HCT116 (cell line): ENCODE measurements at regions not wholly inside any gene's neighbourhood (a gene's known extent, or its start where the extent isn't known, plus 50 kb on each side); places are given as distances from the start of the nearest gene placed in this dataset.

Experiments
- ATAC-seq: fragments of 200-7000 bp; cut with Tn5 transposase; 2 replicates; pipeline ENCODE4 v1.9.1; 2020; ENCODE audit warnings: mild to moderate bottlenecking, moderate library complexity
- BruUV-seq: library from RNA; stranded (reverse); fragments of 400-500 nt; replicated peaks from 2 replicates; lab custom pipeline; 2021; lab: Mats Ljungman, UMichigan
- CTCF ChIA-PET: fragments of 300-600 bp; sonication (Branson Sonifier 250); formaldehyde crosslinking; loops from one replicate; lab custom pipeline; 2021; ENCODE audit warnings: antibody characterized with exemption; lab: Charles Lee
- POLR2A ChIA-PET: fragments of 300-600, 350-600 bp; sonication (Branson Sonifier 250); formaldehyde crosslinking; loops from one replicate; lab custom pipeline; 2021; ENCODE audit warnings: antibody characterized with exemption; lab: Charles Lee
- RAD21 ChIA-PET, 2 experiments: fragments of 300-600 bp; sonication (Branson Sonifier 250); formaldehyde crosslinking; loops; one replicate each; lab custom pipeline; 2023; ENCODE audit warnings: low total read pairs in 2 of 2; ENCODE audit not compliant: uncharacterized antibody in 2 of 2, unreplicated experiment in 2 of 2, low non-redundant PET in 1 of 2; lab: Charles Lee
- DNase-seq: peaks from one replicate; pipeline ENCODE4 v3.0.0-alpha.2; 2010; ENCODE audit warnings: low read depth, low spot score
- H2AFZ ChIP-seq: fragments of 200-600 bp; shearing (Covaris generic), sonication (generic); 2 replicates; pipeline ENCODE4 v1.6.1; 2017; ENCODE audit warnings: low read depth, mixed run types, mixed read lengths, antibody characterized with exemption, low read length; ENCODE audit not compliant: poor library complexity, severe bottlenecking
- H3K27ac ChIP-seq: 2 replicates; pipeline ENCODE4 v1.5.1; 2012; ENCODE audit warnings: low read depth, low read length
- H3K27me3 ChIP-seq: fragments of 200-600 bp; sonication (generic); 2 replicates; pipeline ENCODE4 v1.6.1; 2016; ENCODE audit warnings: mixed run types, low read length, mixed read lengths; ENCODE audit not compliant: insufficient read depth
- H3K36me3 ChIP-seq, 2 experiments: fragments of 200-500 bp in 1 of 2; fragments of 200-600 bp in 1 of 2; sonication (Bioruptor generic) in 1 of 2; sonication (generic) in 1 of 2; 2 replicates each; pipeline versions ENCODE4 v1.5.1 to v1.6.1; 2014 to 2016; ENCODE audit warnings: low read length in 2 of 2, inconsistent platforms in 1 of 2, mixed read lengths in 1 of 2, mixed run types in 1 of 2; ENCODE audit not compliant: insufficient read depth in 2 of 2, control insufficient read depth in 1 of 2
- H3K4me1 ChIP-seq, 2 experiments: fragments of 200-600 bp in 1 of 2; sonication (generic) in 1 of 2; 2 replicates each; pipeline versions ENCODE4 v1.5.1 to v1.6.1; 2012 to 2017; ENCODE audit warnings: low read length in 2 of 2, inconsistent platforms in 1 of 2, mild to moderate bottlenecking in 1 of 2, mixed read lengths in 1 of 2, mixed run types in 1 of 2, moderate library complexity in 1 of 2; ENCODE audit not compliant: insufficient read depth in 2 of 2, control insufficient read depth in 1 of 2
- H3K4me2 ChIP-seq: fragments of 200-600 bp; sonication (generic); 2 replicates; pipeline ENCODE4 v1.6.1; 2017; ENCODE audit warnings: mixed run types, low read length, mixed read lengths
- H3K4me3 ChIP-seq, 2 experiments: fragments of 200-600 bp in 1 of 2; sonication (generic) in 1 of 2; replicated peaks in 1 of 2; 2 replicates each; pipeline ENCODE4 v1.5.1; 2011 to 2016; ENCODE audit warnings: low read length in 2 of 2, control low read depth in 1 of 2, low read depth in 1 of 2, mild to moderate bottlenecking in 1 of 2, mixed read lengths in 1 of 2, mixed run types in 1 of 2
- H3K79me2 ChIP-seq: fragments of 200-600 bp; sonication (generic); 2 replicates; pipeline ENCODE4 v1.6.1; 2017; ENCODE audit warnings: mild to moderate bottlenecking, mixed run types, low read length, moderate library complexity, mixed read lengths; ENCODE audit not compliant: insufficient read depth
- H3K9ac ChIP-seq: fragments of 200-600 bp; sonication (generic); 2 replicates; pipeline ENCODE4 v1.6.1; 2016; ENCODE audit warnings: low read length, mixed read lengths
- H3K9me2 ChIP-seq: fragments of 200-600 bp; sonication (generic), shearing (Covaris generic); 2 replicates; pipeline ENCODE4 v1.6.1; 2017; ENCODE audit warnings: mixed run types, mild to moderate bottlenecking, moderate library complexity; ENCODE audit not compliant: insufficient read depth
- H3K9me3 ChIP-seq, 2 experiments: fragments of 200-500 bp in 1 of 2; fragments of 200-600 bp in 1 of 2; sonication (Bioruptor generic) in 1 of 2; sonication (generic) in 1 of 2; 2 replicates each; pipeline ENCODE4 v1.6.1; 2014 to 2017; ENCODE audit warnings: low read length in 2 of 2, mixed read lengths in 2 of 2, inconsistent platforms in 1 of 2, low read depth in 1 of 2, mild to moderate bottlenecking in 1 of 2, mixed run types in 1 of 2, moderate library complexity in 1 of 2; ENCODE audit not compliant: control insufficient read depth in 1 of 2, insufficient read depth in 1 of 2
- H4K20me1 ChIP-seq: fragments of 200-600 bp; sonication (generic), shearing (Covaris generic); 2 replicates; pipeline ENCODE4 v1.6.1; 2017; ENCODE audit warnings: mixed run types, mild to moderate bottlenecking, moderate library complexity; ENCODE audit not compliant: insufficient read depth
- CEBPB ChIP-seq: IDR thresholded peaks from 2 replicates; pipeline ENCODE4 v1.6.1; 2012; ENCODE audit warnings: low read depth
- EZH2phosphoT487 ChIP-seq: fragments of 200-600 bp; IDR thresholded peaks from 2 replicates; pipeline ENCODE4 v1.6.1; 2018; ENCODE audit warnings: antibody characterized with exemption, borderline replicate concordance
- FOSL1 ChIP-seq: IDR thresholded peaks from 2 replicates; pipeline ENCODE4 v1.6.1; 2012; ENCODE audit warnings: low read depth
- POLR2AphosphoS5 ChIP-seq: IDR thresholded peaks from 2 replicates; pipeline ENCODE4 v1.6.1; 2011; ENCODE audit warnings: mild to moderate bottlenecking, low read depth, low read length, moderate library complexity
- REST ChIP-seq: IDR thresholded peaks from 2 replicates; pipeline ENCODE4 v1.6.1; 2012; ENCODE audit warnings: low read depth
- SP1 ChIP-seq: IDR thresholded peaks from 2 replicates; pipeline ENCODE4 v1.6.1; 2012; ENCODE audit warnings: low read depth
- YY1 ChIP-seq: IDR thresholded peaks from 2 replicates; pipeline ENCODE4 v1.6.1; 2011; ENCODE audit warnings: low read length, low read depth, moderate library complexity, mild to moderate bottlenecking; ENCODE audit not compliant: insufficient replicate concordance; ENCODE audit errors: extremely low read depth
- intact Hi-C: fragments of 100-400 bp; cut with micrococcal nuclease; formaldehyde crosslinking; loops from 2 replicates; pipeline ENCODE4 v1.10.0; 2022

- CTCF ChIA-PET = no interaction called here
- POLR2A ChIA-PET = no interaction called here
Observed at GRCh38 chr13:57832187-57832586, 200.6 kb downstream of the PCDH17 start.

More at GRCh38 chr13:57832187-57832586, 200.6 kb downstream of the PCDH17 start:
- Histone ChIP-seq H3K4me3 (no peak overlapping the region), H3K27ac (no peak overlapping the region), H3K79me2 (no peaks in the 10 kb centered on the region), H3K4me2 (no peak overlapping the region), H4K20me1 (no peaks in the 10 kb centered on the region), H3K9me2 (no peaks in the 10 kb centered on the region), H3K27me3 (no peaks in the 10 kb centered on the region), H3K36me3 (no peaks in the 10 kb centered on the region), H3K9me3 (peaks cover 3 to 14% of the 10 kb centered on the region in 2 experiments; a peak in 2 of 4 replicates), H3K9ac (no peak overlapping the region), H2AFZ (no peak overlapping the region), H3K4me1 (no peaks in the 10 kb centered on the region)
- RAD21 ChIA-PET = no interaction called here
- DNase-seq = no peak
- ATAC-seq = no peak
- intact Hi-C loops = no loop called here
- no TSS peak for BruUV-seq
- TF ChIP-seq SP1 (no peak), POLR2AphosphoS5 (no peak), FOSL1 (no peak), CEBPB (no peak), YY1 (no peak), EZH2phosphoT487 (no peak), REST (no peak)
